GM21447 (cell line): ENCODE measurements at regions not wholly inside any gene's neighbourhood (a gene's known extent, or its start where the extent isn't known, plus 50 kb on each side); places are given as distances from the start of the nearest gene placed in this dataset.

Experiments used
- ATAC-seq: cut with Tn5 transposase; IDR thresholded peaks from one replicate; pipeline ENCODE4 v1.9.1; 2021; ENCODE audit not compliant: unreplicated experiment

GRCh38 chr10:7478727-7479457 lies 68.1 kb upstream of the SFMBT2 start:
- no peak for ATAC-seq

- no peak for ATAC-seq
These were observed 66.9 kb upstream of the SFMBT2 start for GRCh38 chr10:7477538-7478334.

GRCh38 chr10:7475939-7476338 lies 65.1 kb upstream of the SFMBT2 start:
- ATAC-seq: no peak

- no peak for ATAC-seq
These were observed 64.4 kb upstream of the SFMBT2 start for GRCh38 chr10:7475046-7475911.

GRCh38 chr10:7474388-7474787 lies 63.6 kb upstream of the SFMBT2 start:
- ATAC-seq: no peak

- ATAC-seq: no peak
These were observed 62.6 kb upstream of the SFMBT2 start for GRCh38 chr10:7473474-7473873.

GRCh38 chr10:7471720-7472367 lies 61.0 kb upstream of the SFMBT2 start:
- peak; percentile 87 for ATAC-seq

GRCh38 chr10:7470371-7470770 lies 59.5 kb upstream of the SFMBT2 start:
- ATAC-seq: no peak

GRCh38 chr10:7467031-7467667 lies 56.3 kb upstream of the SFMBT2 start:
- ATAC-seq: no peak

- ATAC-seq: no peak
These were observed 53.9 kb upstream of the SFMBT2 start for GRCh38 chr10:7464691-7465090.
